ENCODE measurements at regions not wholly inside any gene's neighbourhood (a gene's known extent, or its start where the extent isn't known, plus 50 kb on each side); places are given as distances from the start of the nearest gene placed in this dataset.

DNA sequence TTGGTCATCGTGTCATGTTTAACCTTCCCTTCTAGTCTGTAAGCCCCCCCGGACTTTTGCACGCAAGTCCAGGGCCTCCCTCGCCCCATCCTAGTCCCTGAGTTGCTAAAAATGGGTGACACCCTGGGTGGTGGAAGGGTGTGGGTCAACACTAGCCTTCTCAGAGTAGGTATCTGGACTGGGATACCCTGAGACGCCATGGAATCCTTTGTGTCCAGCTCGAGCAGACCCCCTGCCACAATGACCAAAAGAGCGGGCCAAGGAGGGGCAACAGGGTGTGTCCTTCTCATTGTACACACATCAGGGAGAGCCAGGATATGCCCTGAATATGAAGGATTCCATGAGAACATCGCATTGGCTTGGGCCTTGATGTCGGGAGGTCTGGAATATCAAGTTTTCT lies 67.5 kb upstream of the ATP12A start:
- no peak overlapping the region for H3K27ac ChIP-seq
- H3K36me3 ChIP-seq (replicated peaks in 1 of 2; ENCODE audit: insufficient read depth in 1 of 2, low read depth in 2 of 2): no peaks in the 10 kb centered on the region
- no peak for ATAC-seq
- H3K4me3 ChIP-seq: no peak overlapping the region
- H3K4me1 ChIP-seq: no peaks in the 10 kb centered on the region
- WGBS, 2 donors: 77 to 80% methylated on average over 9 of the region's 9 CpGs
- intact Hi-C loops (cut with DNase I): no loop called here
- no peak for TF ChIP-seq POLR2A (IDR thresholded peaks at IDR 0.05)
- TF ChIP-seq, protein P1, sequence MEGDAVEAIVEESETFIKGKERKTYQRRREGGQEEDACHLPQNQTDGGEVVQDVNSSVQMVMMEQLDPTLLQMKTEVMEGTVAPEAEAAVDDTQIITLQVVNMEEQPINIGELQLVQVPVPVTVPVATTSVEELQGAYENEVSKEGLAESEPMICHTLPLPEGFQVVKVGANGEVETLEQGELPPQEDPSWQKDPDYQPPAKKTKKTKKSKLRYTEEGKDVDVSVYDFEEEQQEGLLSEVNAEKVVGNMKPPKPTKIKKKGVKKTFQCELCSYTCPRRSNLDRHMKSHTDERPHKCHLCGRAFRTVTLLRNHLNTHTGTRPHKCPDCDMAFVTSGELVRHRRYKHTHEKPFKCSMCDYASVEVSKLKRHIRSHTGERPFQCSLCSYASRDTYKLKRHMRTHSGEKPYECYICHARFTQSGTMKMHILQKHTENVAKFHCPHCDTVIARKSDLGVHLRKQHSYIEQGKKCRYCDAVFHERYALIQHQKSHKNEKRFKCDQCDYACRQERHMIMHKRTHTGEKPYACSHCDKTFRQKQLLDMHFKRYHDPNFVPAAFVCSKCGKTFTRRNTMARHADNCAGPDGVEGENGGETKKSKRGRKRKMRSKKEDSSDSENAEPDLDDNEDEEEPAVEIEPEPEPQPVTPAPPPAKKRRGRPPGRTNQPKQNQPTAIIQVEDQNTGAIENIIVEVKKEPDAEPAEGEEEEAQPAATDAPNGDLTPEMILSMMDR (IDR thresholded peaks at IDR 0.05): no peak
- H3K27me3 ChIP-seq: no peaks in the 10 kb centered on the region
- DNase-seq: no peak
- no peaks in the 10 kb centered on the region for H3K9me3 ChIP-seq

DNA sequence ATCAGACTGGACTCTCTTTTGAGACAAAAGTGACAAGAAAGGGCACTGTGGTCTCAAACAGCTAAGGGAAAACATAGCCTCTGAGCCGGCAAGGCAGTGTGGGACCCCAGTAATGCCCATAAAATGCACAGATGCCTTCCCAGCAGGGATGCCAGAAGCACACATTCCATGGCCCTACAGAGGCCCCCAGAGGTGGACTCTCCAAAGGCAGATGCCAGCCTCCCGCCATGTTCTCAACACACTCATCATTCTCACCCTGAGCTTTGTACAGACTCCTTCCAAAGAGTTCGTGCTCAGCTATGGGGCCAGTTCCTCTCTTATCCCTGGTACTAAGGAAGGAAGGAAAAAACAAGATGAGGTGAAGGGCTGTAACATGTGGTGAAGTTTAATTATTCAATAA lies 67.1 kb upstream of the ATP12A start:
- Histone ChIP-seq H3K4me3 (no peak overlapping the region), H3K36me3 (replicated peaks in 1 of 2; ENCODE audit: insufficient read depth in 1 of 2, low read depth in 2 of 2) (no peaks in the 10 kb centered on the region), H3K27me3 (no peaks in the 10 kb centered on the region), H3K4me1 (no peaks in the 10 kb centered on the region), H3K9me3 (no peaks in the 10 kb centered on the region), H3K27ac (no peak overlapping the region)
- DNase-seq (no peak), ATAC-seq (no peak)
- TF ChIP-seq, protein P1 (IDR thresholded peaks at IDR 0.05): no peak
- TF ChIP-seq POLR2A (IDR thresholded peaks at IDR 0.05): no peak
- 69 to 74% methylated on average over 3 of the region's 3 CpGs for WGBS, 2 donors
- intact Hi-C loops (cut with DNase I): no loop called here

DNA sequence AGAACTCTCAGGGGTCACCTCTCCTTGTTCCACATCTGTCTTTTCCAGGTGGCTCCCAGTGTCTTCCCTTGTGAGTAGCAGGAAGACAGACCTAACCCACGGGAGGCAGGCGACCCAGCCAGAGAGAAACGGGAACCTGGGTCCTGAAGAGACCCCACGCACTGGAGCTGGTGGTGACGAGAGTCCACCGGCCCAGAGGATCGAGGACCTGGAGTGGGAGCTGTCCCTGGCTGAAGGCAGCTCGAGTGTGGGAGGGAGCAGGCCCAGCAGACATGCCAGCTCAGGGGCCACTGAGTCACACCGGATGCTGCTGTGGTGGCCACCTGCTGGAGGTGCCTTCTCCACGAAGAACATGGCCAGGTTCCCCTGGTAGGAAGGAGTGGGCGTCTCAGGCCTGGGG lies 66.5 kb upstream of the ATP12A start:
- intact Hi-C loops (cut with DNase I): no loop called here
- Histone ChIP-seq H3K9me3 (no peaks in the 10 kb centered on the region), H3K27ac (no peak overlapping the region), H3K4me1 (no peaks in the 10 kb centered on the region), H3K4me3 (no peak overlapping the region), H3K36me3 (replicated peaks in 1 of 2; ENCODE audit: insufficient read depth in 1 of 2, low read depth in 2 of 2) (no peaks in the 10 kb centered on the region), H3K27me3 (no peaks in the 10 kb centered on the region)
- ATAC-seq (no peak), DNase-seq (no peak)
- WGBS, 2 donors: 69 to 72% methylated on average over 5 to 11 of the region's 11 CpGs
- TF ChIP-seq, protein P1 (IDR thresholded peaks at IDR 0.05): no peak
- no peak for TF ChIP-seq POLR2A (IDR thresholded peaks at IDR 0.05)

DNA sequence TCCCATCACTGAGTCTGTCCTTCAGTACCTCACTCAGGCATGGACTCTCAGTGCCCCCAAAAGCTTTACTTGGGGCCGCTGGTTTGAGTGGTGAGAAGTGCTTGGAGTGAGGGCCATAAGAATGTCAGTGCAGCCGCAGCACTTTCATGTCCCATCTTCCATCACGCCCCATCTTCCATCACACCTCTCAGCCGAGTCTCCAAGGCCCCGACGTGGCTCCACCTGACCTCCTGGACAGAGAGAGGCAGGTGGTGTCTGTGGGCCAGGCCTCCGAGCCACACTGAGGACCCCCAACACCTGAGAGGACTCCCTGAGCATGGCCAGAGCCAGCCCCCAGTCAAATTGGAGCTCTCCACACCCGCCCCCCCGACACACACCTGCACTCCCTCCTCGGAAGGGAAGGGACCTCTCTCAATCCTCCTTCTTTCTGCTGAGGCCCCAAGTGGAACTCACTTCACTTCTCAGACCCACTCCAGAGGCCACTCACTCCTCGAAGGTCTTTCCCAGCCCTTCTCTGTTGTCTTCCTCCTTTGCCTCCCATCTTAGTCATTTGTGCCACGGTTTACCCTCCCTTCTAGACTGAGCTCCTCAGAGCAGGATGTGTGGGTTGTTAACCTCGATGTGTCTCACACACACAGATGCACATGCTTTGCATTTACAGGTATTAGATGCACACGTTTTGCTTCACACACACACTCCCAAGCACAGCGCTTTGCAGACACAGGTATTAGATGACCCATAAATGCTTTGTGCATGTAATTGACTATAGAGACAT lies 65.7 kb upstream of the ATP12A start:
- DNase-seq (no peak), ATAC-seq (no peak)
- WGBS, 2 donors: 74 to 77% methylated on average over 13 to 15 of the region's 15 CpGs
- no peak for TF ChIP-seq POLR2A (IDR thresholded peaks at IDR 0.05)
- TF ChIP-seq, protein P1 (IDR thresholded peaks at IDR 0.05): no peak
- H3K4me3 ChIP-seq: no peak overlapping the region
- intact Hi-C loops (cut with DNase I): no loop called here
- H3K27me3 ChIP-seq: no peaks in the 10 kb centered on the region
- H3K4me1 ChIP-seq: no peaks in the 10 kb centered on the region
- no peaks in the 10 kb centered on the region for H3K36me3 ChIP-seq (replicated peaks in 1 of 2; ENCODE audit: insufficient read depth in 1 of 2, low read depth in 2 of 2)
- no peak overlapping the region for H3K27ac ChIP-seq
- H3K9me3 ChIP-seq: no peaks in the 10 kb centered on the region

DNA sequence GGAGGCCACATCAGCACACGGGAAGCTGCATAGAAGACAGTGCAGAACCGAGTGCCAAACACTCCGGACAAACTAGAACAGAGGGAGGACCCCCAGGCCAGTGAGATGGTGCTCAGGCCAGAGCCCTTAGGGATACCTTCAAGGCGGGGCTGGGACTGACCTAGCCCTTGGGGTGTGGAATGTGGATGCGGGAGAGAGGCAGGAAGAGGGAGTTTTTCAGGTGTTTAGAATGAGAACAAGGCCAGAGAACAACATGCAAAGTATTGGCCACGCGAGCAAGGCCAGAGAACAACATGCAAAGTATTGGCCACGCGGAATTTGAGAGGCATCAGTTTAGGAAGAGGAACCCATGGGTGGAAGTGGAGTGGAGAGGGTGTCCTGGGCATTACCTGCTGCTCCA lies 65.1 kb upstream of the ATP12A start:
- no peak overlapping the region for H3K27ac ChIP-seq
- ATAC-seq: no peak
- WGBS, 2 donors: 78 to 80% methylated on average over 9 of the region's 9 CpGs
- H3K4me1 ChIP-seq: no peaks in the 10 kb centered on the region
- no peaks in the 10 kb centered on the region for H3K9me3 ChIP-seq
- no peak for DNase-seq
- TF ChIP-seq POLR2A (IDR thresholded peaks at IDR 0.05): no peak
- TF ChIP-seq, protein P1 (IDR thresholded peaks at IDR 0.05): no peak
- H3K27me3 ChIP-seq: no peaks in the 10 kb centered on the region
- intact Hi-C loops (cut with DNase I): no loop called here
- no peaks in the 10 kb centered on the region for H3K36me3 ChIP-seq (replicated peaks in 1 of 2; ENCODE audit: insufficient read depth in 1 of 2, low read depth in 2 of 2)
- H3K4me3 ChIP-seq: no peak overlapping the region

Measured in body of pancreas (tissue), 4 donors.